ENCODE measurements at regions not wholly inside any gene's neighbourhood (a gene's known extent, or its start where the extent isn't known, plus 50 kb on each side); places are given as distances from the start of the nearest gene placed in this dataset.

- no peak for TF ChIP-seq CTCF (IDR thresholded peaks at IDR 0.05; ENCODE audit: insufficient read depth, low read length)
- TF ChIP-seq POLR2AphosphoS5 (IDR thresholded peaks at IDR 0.05; ENCODE audit: low read depth): no peak
- no peak for TF ChIP-seq REST (IDR thresholded peaks at IDR 0.05; ENCODE audit: insufficient replicate concordance, low read depth)
- TF ChIP-seq GABPA (IDR thresholded peaks at IDR 0.05; ENCODE audit: low read depth): no peak
- no peak for TF ChIP-seq SPI1 (IDR thresholded peaks at IDR 0.05; ENCODE audit: borderline replicate concordance, low read depth)
These were observed 72.9 kb upstream of the TSPAN11 start for GRCh38 chr12:30853561-30854133.
